Ishikawa (cell line): ENCODE measurements at regions not wholly inside any gene's neighbourhood (a gene's known extent, or its start where the extent isn't known, plus 50 kb on each side); places are given as distances from the start of the nearest gene placed in this dataset.

Source experiments
- CEBPB ChIP-seq: IDR thresholded peaks from 2 replicates; pipeline ENCODE4 v1.6.1; 2012
- CREB1 ChIP-seq: IDR thresholded peaks from 2 replicates; pipeline ENCODE4 v1.6.1; 2012; ENCODE audit warnings: low read depth
- EGR1 ChIP-seq: IDR thresholded peaks from 2 replicates; pipeline ENCODE4 v1.6.1; 2012
- EP300 ChIP-seq: IDR thresholded peaks from 2 replicates; pipeline ENCODE4 v1.6.1; 2012; ENCODE audit warnings: borderline replicate concordance
- FOXM1 ChIP-seq: IDR thresholded peaks from 2 replicates; pipeline ENCODE4 v1.6.1; 2012; ENCODE audit warnings: low read depth, borderline replicate concordance
- MAX ChIP-seq: IDR thresholded peaks from 2 replicates; pipeline ENCODE4 v1.6.1; 2012
- NFIC ChIP-seq: IDR thresholded peaks from 2 replicates; pipeline ENCODE4 v1.6.1; 2012
- RAD21 ChIP-seq: IDR thresholded peaks from 2 replicates; pipeline ENCODE4 v1.6.1; 2012; ENCODE audit warnings: low read depth
- REST ChIP-seq: IDR thresholded peaks from 2 replicates; pipeline ENCODE4 v1.6.1; 2012; ENCODE audit warnings: low read depth, mild to moderate bottlenecking
- TAF1 ChIP-seq: IDR thresholded peaks from 2 replicates; pipeline ENCODE4 v1.6.1; 2012; ENCODE audit warnings: low read depth, mild to moderate bottlenecking
- TCF12 ChIP-seq: IDR thresholded peaks from 2 replicates; pipeline ENCODE4 v1.6.1; 2012; ENCODE audit warnings: low read depth
- TEAD4 ChIP-seq: IDR thresholded peaks from 2 replicates; pipeline ENCODE4 v1.6.1; 2012
- USF1 ChIP-seq: IDR thresholded peaks from 2 replicates; pipeline ENCODE4 v1.6.1; 2012
- YY1 ChIP-seq: IDR thresholded peaks from 2 replicates; pipeline ENCODE4 v1.6.1; 2012; ENCODE audit warnings: low read depth
- ZBTB7A ChIP-seq: IDR thresholded peaks from 2 replicates; pipeline ENCODE4 v1.6.1; 2012; ENCODE audit warnings: low read depth

- TF ChIP-seq RAD21, result no peak
- TF ChIP-seq USF1, result no peak
- no peak for TF ChIP-seq TAF1
These were observed 342.1 kb upstream of the ATP11B start for GRCh38 chr3:182450942-182451787.

- TF ChIP-seq CEBPB (no peak), MAX (no peak), USF1 (no peak), CREB1 (no peak), EP300 (no peak), EGR1 (no peak), FOXM1 (no peak), ZBTB7A (no peak), RAD21 (no peak), REST (no peak), YY1 (no peak), TAF1 (no peak), NFIC (no peak), TEAD4 (no peak), TCF12 (no peak)
These were observed 341.4 kb upstream of the ATP11B start for GRCh38 chr3:182451871-182452270.

- no peak for TF ChIP-seq MAX
- TF ChIP-seq FOXM1, result no peak
- no peak for TF ChIP-seq CEBPB
- TF ChIP-seq RAD21, result no peak
- no peak for TF ChIP-seq USF1
- no peak for TF ChIP-seq NFIC
- TF ChIP-seq EP300, result no peak
- no peak for TF ChIP-seq TCF12
- no peak for TF ChIP-seq YY1
- TF ChIP-seq EGR1, result no peak
- no peak for TF ChIP-seq ZBTB7A
- TF ChIP-seq CREB1, result no peak
- TF ChIP-seq TEAD4, result no peak
- no peak for TF ChIP-seq REST
- no peak for TF ChIP-seq TAF1
These were observed 338.3 kb upstream of the ATP11B start for GRCh38 chr3:182455011-182455410.

GRCh38 chr3:182460303-182460702 is 333.0 kb upstream of the ATP11B start:
- no peak for TF ChIP-seq NFIC
- TF ChIP-seq TAF1, result no peak
- no peak for TF ChIP-seq RAD21
- no peak for TF ChIP-seq TCF12
- no peak for TF ChIP-seq TEAD4

GRCh38 chr3:182462152-182462551 is 331.2 kb upstream of the ATP11B start:
- TF ChIP-seq NFIC, result no peak
- TF ChIP-seq TAF1, result no peak
- TF ChIP-seq CREB1, result no peak
- no peak for TF ChIP-seq TEAD4
- no peak for TF ChIP-seq USF1
- TF ChIP-seq EGR1, result no peak
- no peak for TF ChIP-seq FOXM1
- no peak for TF ChIP-seq RAD21
- TF ChIP-seq MAX, result no peak
- no peak for TF ChIP-seq REST
- no peak for TF ChIP-seq EP300
- no peak for TF ChIP-seq CEBPB
